Mesothelial cell of epicardium (in vitro differentiated cells): ENCODE measurements at regions not wholly inside any gene's neighbourhood (a gene's known extent, or its start where the extent isn't known, plus 50 kb on each side); places are given as distances from the start of the nearest gene placed in this dataset.

ENCODE experiments used
- DNase-seq, 2 experiments: peaks; one replicate each; pipeline ENCODE4 v3.0.0; 2021; ENCODE audit warnings: low spot score in 2 of 2; ENCODE audit not compliant: unreplicated experiment in 2 of 2
- H3K27ac Mint-ChIP-seq: 2 replicates; pipeline ENCODE4 v1.8.0; 2021; ENCODE audit warnings: mixed read lengths
- H3K27me3 Mint-ChIP-seq: 2 replicates; pipeline ENCODE4 v1.8.0; 2021; ENCODE audit warnings: low read depth, mixed read lengths
- H3K36me3 Mint-ChIP-seq: 2 replicates; pipeline ENCODE4 v1.8.0; 2021; ENCODE audit warnings: mixed read lengths
- H3K4me1 Mint-ChIP-seq: 2 replicates; pipeline ENCODE4 v1.8.0; 2021; ENCODE audit warnings: mixed read lengths
- H3K4me3 Mint-ChIP-seq: 2 replicates; pipeline ENCODE4 v1.8.0; 2021; ENCODE audit warnings: mild to moderate bottlenecking, moderate library complexity, mixed read lengths
- H3K9me3 Mint-ChIP-seq: 2 replicates; pipeline ENCODE4 v1.8.0; 2021; ENCODE audit warnings: mixed read lengths
- CTCF ChIP-seq: fragments of 200-600 bp; sonication (generic); IDR thresholded peaks from one replicate; pipeline ENCODE4 v1.5.0; 2021; ENCODE audit warnings: antibody characterized with exemption; ENCODE audit not compliant: unreplicated experiment

DNA sequence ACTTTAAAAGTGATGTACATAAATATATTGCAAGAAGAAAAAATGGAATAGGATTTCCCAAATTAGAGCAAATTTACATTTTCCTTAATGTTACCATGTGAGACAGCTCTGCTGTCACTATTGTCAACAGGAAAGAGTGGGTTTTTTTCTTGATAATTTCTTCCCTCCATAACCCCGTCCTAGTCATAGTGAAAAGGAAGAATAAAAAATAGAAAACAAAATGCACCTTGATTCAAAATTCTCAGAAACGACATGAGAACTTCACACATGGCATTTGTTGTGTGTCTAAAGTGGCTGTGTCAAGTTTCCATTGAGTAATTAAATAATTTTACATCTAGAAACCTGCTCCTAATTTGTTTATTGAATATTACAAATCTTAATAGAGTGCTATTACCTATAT, 945.2 kb upstream of the SLC35B3 start:
- H3K27ac Mint-ChIP-seq = no peak overlapping the region
- H3K27me3 Mint-ChIP-seq = peaks cover 11% of the 10 kb centered on the region
- peaks cover 6% of the 10 kb centered on the region for H3K4me1 Mint-ChIP-seq
- no peak for DNase-seq
- no peak overlapping the region for H3K4me3 Mint-ChIP-seq
- H3K9me3 Mint-ChIP-seq = peaks cover 6% of the 10 kb centered on the region
- TF ChIP-seq CTCF = no peak
- H3K36me3 Mint-ChIP-seq = no peaks in the 10 kb centered on the region

DNA sequence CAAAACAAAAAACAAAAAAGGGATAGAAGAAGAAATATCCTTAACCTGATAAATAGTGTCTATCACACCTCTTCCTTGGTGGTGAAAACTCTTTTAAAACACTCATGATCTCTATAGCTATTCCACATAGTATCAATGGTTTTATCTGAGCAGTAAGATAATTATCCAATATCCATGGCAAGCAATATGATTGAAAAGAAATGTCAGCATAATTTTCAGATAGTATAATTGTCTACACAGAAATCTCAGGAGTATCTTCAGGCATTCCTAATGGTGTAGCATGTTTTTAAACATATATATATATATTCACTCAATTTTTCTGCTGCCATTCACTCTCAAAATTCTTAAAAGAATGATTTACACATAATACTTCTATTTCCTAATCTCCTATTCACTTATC, 938.0 kb upstream of the SLC35B3 start:
- H3K36me3 Mint-ChIP-seq = no peaks in the 10 kb centered on the region
- TF ChIP-seq CTCF = no peak
- H3K27me3 Mint-ChIP-seq = peaks cover 8% of the 10 kb centered on the region
- no peak for DNase-seq
- no peak overlapping the region for H3K4me3 Mint-ChIP-seq
- no peaks in the 10 kb centered on the region for H3K9me3 Mint-ChIP-seq
- peaks cover 9% of the 10 kb centered on the region for H3K4me1 Mint-ChIP-seq
- H3K27ac Mint-ChIP-seq = no peak overlapping the region

DNA sequence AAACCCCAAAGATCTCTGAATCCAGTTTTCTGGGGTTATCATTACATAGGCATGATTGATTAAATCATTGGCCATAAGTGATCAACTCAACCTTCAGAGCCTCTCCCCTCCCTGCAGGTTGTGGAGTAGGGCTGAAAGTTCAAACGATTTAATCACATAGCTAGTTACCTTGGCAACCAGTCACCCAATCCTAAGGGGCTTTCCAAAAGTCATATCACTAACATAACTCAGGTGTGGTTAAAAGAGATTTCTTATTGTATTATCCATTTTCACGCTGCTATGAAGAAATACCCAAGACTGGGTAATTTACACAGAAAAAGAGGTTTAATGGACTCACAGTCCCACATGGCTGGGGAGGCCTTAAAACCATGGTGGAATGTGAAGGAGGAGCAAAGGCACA, 935.1 kb upstream of the SLC35B3 start:
- H3K27ac Mint-ChIP-seq = no peak overlapping the region
- H3K4me3 Mint-ChIP-seq = no peak overlapping the region
- H3K27me3 Mint-ChIP-seq = no peaks in the 10 kb centered on the region
- no peak for DNase-seq
- TF ChIP-seq CTCF = no peak
- no peaks in the 10 kb centered on the region for H3K36me3 Mint-ChIP-seq
- peaks cover 3% of the 10 kb centered on the region for H3K4me1 Mint-ChIP-seq
- peaks cover 4% of the 10 kb centered on the region for H3K9me3 Mint-ChIP-seq

- peaks cover 3% of the 10 kb centered on the region for H3K4me1 Mint-ChIP-seq
- no peak for TF ChIP-seq CTCF
- H3K27ac Mint-ChIP-seq = no peak overlapping the region
- no peak overlapping the region for H3K4me3 Mint-ChIP-seq
- DNase-seq = no peak
- H3K36me3 Mint-ChIP-seq = no peaks in the 10 kb centered on the region
- peaks cover 18% of the 10 kb centered on the region for H3K9me3 Mint-ChIP-seq
- H3K27me3 Mint-ChIP-seq = no peaks in the 10 kb centered on the region
Measured at GRCh38 chr6:9365378-9365777, 930.0 kb upstream of the SLC35B3 start.

- no peak overlapping the region for H3K4me3 Mint-ChIP-seq
- no peak overlapping the region for H3K27ac Mint-ChIP-seq
- H3K4me1 Mint-ChIP-seq = no peaks in the 10 kb centered on the region
- no peak for TF ChIP-seq CTCF
- H3K27me3 Mint-ChIP-seq = no peaks in the 10 kb centered on the region
- DNase-seq = no peak
- peaks cover 40% of the 10 kb centered on the region for H3K9me3 Mint-ChIP-seq
- peaks cover 5% of the 10 kb centered on the region for H3K36me3 Mint-ChIP-seq
Measured at GRCh38 chr6:9361749-9362148, 926.4 kb upstream of the SLC35B3 start.

- H3K27me3 Mint-ChIP-seq = no peaks in the 10 kb centered on the region
- no peak for DNase-seq
- no peak for TF ChIP-seq CTCF
- H3K4me1 Mint-ChIP-seq = no peaks in the 10 kb centered on the region
- H3K36me3 Mint-ChIP-seq = peaks cover 5% of the 10 kb centered on the region
- no peak overlapping the region for H3K4me3 Mint-ChIP-seq
- peaks cover 45% of the 10 kb centered on the region for H3K9me3 Mint-ChIP-seq
- H3K27ac Mint-ChIP-seq = no peak overlapping the region
Measured at GRCh38 chr6:9360881-9361280, 925.5 kb upstream of the SLC35B3 start.
